ENCODE measurements at regions not wholly inside any gene's neighbourhood (a gene's known extent, or its start where the extent isn't known, plus 50 kb on each side); places are given as distances from the start of the nearest gene placed in this dataset.

- DNase-seq (ENCODE audit: low read depth) = no peak
- H3K4me3 ChIP-seq (ENCODE audit: low read depth, low read length) = no peak overlapping the region
- no peak for TF ChIP-seq CTCF (IDR thresholded peaks at IDR 0.05; ENCODE audit: insufficient read depth, low read depth, low read length, missing control alignments)
These were observed 63.0 kb upstream of the ATP5PO start for GRCh38 chr21:33978585-33978984.

GRCh38 chr21:33977721-33978369 is 62.2 kb upstream of the ATP5PO start:
- DNase-seq (ENCODE audit: low read depth) = no peak
- H3K4me3 ChIP-seq (ENCODE audit: low read depth, low read length) = peak overlapping the region; percentile 66
- no peak for TF ChIP-seq CTCF (IDR thresholded peaks at IDR 0.05; ENCODE audit: insufficient read depth, low read depth, low read length, missing control alignments)

- H3K4me3 ChIP-seq (ENCODE audit: low read depth, low read length) = peak overlapping the region; percentile 66
- no peak for TF ChIP-seq CTCF (IDR thresholded peaks at IDR 0.05; ENCODE audit: insufficient read depth, low read depth, low read length, missing control alignments)
- peak; percentile 38 for DNase-seq (ENCODE audit: low read depth)
These were observed 61.6 kb upstream of the ATP5PO start for GRCh38 chr21:33977017-33977720.

- TF ChIP-seq CTCF (IDR thresholded peaks at IDR 0.05; ENCODE audit: insufficient read depth, low read depth, low read length, missing control alignments) = no peak
- DNase-seq (ENCODE audit: low read depth) = peak; percentile 91
- H3K4me3 ChIP-seq (ENCODE audit: low read depth, low read length) = peak overlapping the region; percentile 66
These were observed 60.7 kb upstream of the ATP5PO start for GRCh38 chr21:33976082-33977016.

GRCh38 chr21:33975548-33976081 is 60.0 kb upstream of the ATP5PO start:
- peak; percentile 96 for DNase-seq (ENCODE audit: low read depth)
- peak overlapping the region; percentile 66 for H3K4me3 ChIP-seq (ENCODE audit: low read depth, low read length)

More at GRCh38 chr21:33975548-33976081, 60.0 kb upstream of the ATP5PO start:
- TF ChIP-seq CTCF (IDR thresholded peaks at IDR 0.05; ENCODE audit: insufficient read depth, low read depth, low read length, missing control alignments) = no peak
